Fibroblast of lung (primary cell): ENCODE measurements at regions not wholly inside any gene's neighbourhood (a gene's known extent, or its start where the extent isn't known, plus 50 kb on each side); places are given as distances from the start of the nearest gene placed in this dataset.

ENCODE experiments used
- CTCF ChIP-seq, 2 donors: IDR thresholded peaks in 1 of 2; conservative IDR thresholded peaks in 1 of 2; 1 replicate in 1 of 2; 2 replicates in 1 of 2; pipeline ENCODE4 v1.5.1; 2011 to 2012; ENCODE audit warnings: low read length in 2 of 2, control low read depth in 1 of 2, inconsistent platforms in 1 of 2, low read depth in 1 of 2, mild to moderate bottlenecking in 1 of 2
- EZH2 ChIP-seq: IDR thresholded peaks from 2 replicates; pipeline ENCODE4 v1.5.1; 2012; ENCODE audit warnings: low read length, control low read depth, mild to moderate bottlenecking; ENCODE audit errors: missing control alignments

GRCh38 chr10:83469728-83470331, 669.5 kb upstream of the GHITM start:
- TF ChIP-seq CTCF (conservative IDR thresholded peaks at IDR 0.05 in 1 of 2, IDR thresholded peaks at IDR 0.05 in 1 of 2; ENCODE audit: low read depth in 1 of 2, low read length in 2 of 2) (no peak), EZH2 (no peak)
